GM18861 (cell line): ENCODE measurements at regions not wholly inside any gene's neighbourhood (a gene's known extent, or its start where the extent isn't known, plus 50 kb on each side); places are given as distances from the start of the nearest gene placed in this dataset.

Experiments used
- ATAC-seq: cut with Tn5 transposase; IDR thresholded peaks from one replicate; pipeline ENCODE4 v1.9.1; 2021; ENCODE audit not compliant: unreplicated experiment

GRCh38 chr16:17529982-17530760, 59.4 kb upstream of the XYLT1 start:
- ATAC-seq: no peak

- ATAC-seq: no peak
Measured at GRCh38 chr16:17526956-17527937, 56.5 kb upstream of the XYLT1 start.

DNA sequence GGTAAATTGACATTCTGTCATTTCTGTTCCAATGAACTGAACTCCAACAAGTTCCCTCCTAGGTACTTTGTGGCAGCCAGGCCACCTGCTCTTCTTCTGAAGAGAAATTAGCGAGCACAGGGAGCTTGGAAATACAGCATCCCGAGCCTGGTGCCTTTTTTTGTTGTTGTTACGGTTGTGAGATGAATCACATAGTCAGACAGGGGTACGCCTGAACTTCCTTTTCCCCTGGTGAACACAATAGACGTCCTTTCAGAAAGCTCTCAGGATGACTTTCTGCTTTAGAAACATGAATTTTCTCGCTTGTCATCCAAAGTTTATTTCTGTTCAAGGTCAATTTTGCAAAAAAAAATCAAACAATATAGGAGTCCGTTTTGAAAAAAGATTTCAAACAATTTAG, 53.9 kb upstream of the XYLT1 start:
- ATAC-seq: no peak

GRCh38 chr16:17520561-17520960, 49.8 kb upstream of the XYLT1 start:
- no peak for ATAC-seq
